ENCODE measurements at regions not wholly inside any gene's neighbourhood (a gene's known extent, or its start where the extent isn't known, plus 50 kb on each side); places are given as distances from the start of the nearest gene placed in this dataset.

DNA sequence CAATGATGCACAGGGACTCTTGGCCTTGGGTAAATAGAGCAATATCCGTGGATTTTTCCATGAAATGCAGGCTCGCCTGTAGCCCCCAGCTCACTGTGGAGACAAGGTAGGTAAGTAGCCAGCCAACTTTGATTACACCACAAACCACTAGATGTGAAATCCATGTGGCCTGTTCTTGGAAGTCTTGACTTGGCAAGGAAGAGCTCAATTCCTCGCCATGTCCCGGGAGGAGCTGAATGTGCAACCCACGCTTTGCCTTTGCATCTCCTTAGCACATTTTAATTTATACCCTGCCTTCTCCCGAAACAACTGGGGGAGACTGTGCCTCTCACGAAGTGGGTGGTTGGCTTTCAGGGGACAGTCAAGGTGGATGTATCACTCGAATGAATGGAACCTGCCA, 347.7 kb upstream of the MKI67 start:
- TF ChIP-seq, protein P1, sequence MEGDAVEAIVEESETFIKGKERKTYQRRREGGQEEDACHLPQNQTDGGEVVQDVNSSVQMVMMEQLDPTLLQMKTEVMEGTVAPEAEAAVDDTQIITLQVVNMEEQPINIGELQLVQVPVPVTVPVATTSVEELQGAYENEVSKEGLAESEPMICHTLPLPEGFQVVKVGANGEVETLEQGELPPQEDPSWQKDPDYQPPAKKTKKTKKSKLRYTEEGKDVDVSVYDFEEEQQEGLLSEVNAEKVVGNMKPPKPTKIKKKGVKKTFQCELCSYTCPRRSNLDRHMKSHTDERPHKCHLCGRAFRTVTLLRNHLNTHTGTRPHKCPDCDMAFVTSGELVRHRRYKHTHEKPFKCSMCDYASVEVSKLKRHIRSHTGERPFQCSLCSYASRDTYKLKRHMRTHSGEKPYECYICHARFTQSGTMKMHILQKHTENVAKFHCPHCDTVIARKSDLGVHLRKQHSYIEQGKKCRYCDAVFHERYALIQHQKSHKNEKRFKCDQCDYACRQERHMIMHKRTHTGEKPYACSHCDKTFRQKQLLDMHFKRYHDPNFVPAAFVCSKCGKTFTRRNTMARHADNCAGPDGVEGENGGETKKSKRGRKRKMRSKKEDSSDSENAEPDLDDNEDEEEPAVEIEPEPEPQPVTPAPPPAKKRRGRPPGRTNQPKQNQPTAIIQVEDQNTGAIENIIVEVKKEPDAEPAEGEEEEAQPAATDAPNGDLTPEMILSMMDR (IDR thresholded peaks at IDR 0.05): no peak
- TF ChIP-seq POLR2A (IDR thresholded peaks at IDR 0.05): no peak

Data from lower leg skin (tissue), 3 donors.